Hepatocyte (in vitro differentiated cells): ENCODE measurements at regions not wholly inside any gene's neighbourhood (a gene's known extent, or its start where the extent isn't known, plus 50 kb on each side); places are given as distances from the start of the nearest gene placed in this dataset.

Experiments used
- DNase-seq: peaks from one replicate; pipeline ENCODE4 v3.0.0-alpha.2; 2016; ENCODE audit warnings: low spot score
- H2AFZ ChIP-seq: fragments of 200-600 bp; sonication (generic); 2 replicates; pipeline ENCODE4 v1.6.0; 2016; ENCODE audit warnings: antibody characterized with exemption, mild to moderate bottlenecking
- H3K27ac ChIP-seq: fragments of 200-600 bp; sonication (generic); 2 replicates; pipeline ENCODE4 v1.5.1; 2016; ENCODE audit warnings: mild to moderate bottlenecking
- H3K27me3 ChIP-seq: fragments of 200-600 bp; sonication (generic); 2 replicates; pipeline ENCODE4 v1.6.1; 2016
- H3K36me3 ChIP-seq: fragments of 200-600 bp; sonication (generic); replicated peaks from 2 replicates; pipeline ENCODE4 v1.5.1; 2016; ENCODE audit warnings: low read depth; ENCODE audit not compliant: insufficient read depth
- H3K4me1 ChIP-seq: fragments of 200-600 bp; sonication (generic); 2 replicates; pipeline ENCODE4 v1.5.1; 2016; ENCODE audit warnings: mild to moderate bottlenecking, moderate library complexity; ENCODE audit not compliant: insufficient read depth
- H3K4me2 ChIP-seq: fragments of 200-600 bp; sonication (generic); 2 replicates; pipeline ENCODE4 v1.6.0; 2016
- H3K4me3 ChIP-seq: fragments of 200-600 bp; sonication (generic); 2 replicates; pipeline ENCODE4 v1.5.1; 2016; ENCODE audit warnings: mild to moderate bottlenecking
- H3K79me2 ChIP-seq: fragments of 200-600 bp; sonication (generic); 2 replicates; pipeline ENCODE4 v1.6.0; 2017; ENCODE audit warnings: mild to moderate bottlenecking
- H3K9me2 ChIP-seq: fragments of 200-600 bp; sonication (generic); replicated peaks from 2 replicates; pipeline ENCODE4 v1.6.0; 2017; ENCODE audit warnings: mild to moderate bottlenecking; ENCODE audit not compliant: insufficient read depth
- H3K9me3 ChIP-seq: fragments of 200-600 bp; sonication (generic); 2 replicates; pipeline ENCODE4 v1.5.1; 2016; ENCODE audit warnings: low read depth, mild to moderate bottlenecking
- H4K20me1 ChIP-seq: fragments of 200-600 bp; sonication (generic); 2 replicates; pipeline ENCODE4 v1.6.0; 2016; ENCODE audit warnings: mild to moderate bottlenecking; ENCODE audit not compliant: insufficient read depth, poor library complexity, severe bottlenecking
- EZH2 ChIP-seq: fragments of 200-600 bp; sonication (generic); IDR thresholded peaks from 2 replicates; pipeline ENCODE4 v1.6.1; 2016; ENCODE audit warnings: antibody characterized with exemption, mild to moderate bottlenecking, borderline replicate concordance
- EZH2phosphoT487 ChIP-seq: fragments of 200-600 bp; sonication (generic); IDR thresholded peaks from one replicate; pipeline ENCODE4 v1.6.1; 2018; ENCODE audit warnings: antibody characterized with exemption, mild to moderate bottlenecking, low read depth, moderate library complexity; ENCODE audit not compliant: unreplicated experiment, severe bottlenecking
- WGBS: methylation state at CpG from one replicate; pipeline ENCODE4 v1.1.6; 2016; ENCODE audit warnings: low lambda C conversion rate; ENCODE audit errors: missing lambda C conversion rate; 5-methylcytosine and 5-hydroxymethylcytosine counted together
- TF ChIP-seq, protein P1 (sequence below): fragments of 200-600 bp; sonication (generic); IDR thresholded peaks from 2 replicates; pipeline ENCODE4 v1.5.1; 2016; ENCODE audit warnings: antibody characterized with exemption, mild to moderate bottlenecking; ENCODE audit not compliant: poor library complexity

DNA sequence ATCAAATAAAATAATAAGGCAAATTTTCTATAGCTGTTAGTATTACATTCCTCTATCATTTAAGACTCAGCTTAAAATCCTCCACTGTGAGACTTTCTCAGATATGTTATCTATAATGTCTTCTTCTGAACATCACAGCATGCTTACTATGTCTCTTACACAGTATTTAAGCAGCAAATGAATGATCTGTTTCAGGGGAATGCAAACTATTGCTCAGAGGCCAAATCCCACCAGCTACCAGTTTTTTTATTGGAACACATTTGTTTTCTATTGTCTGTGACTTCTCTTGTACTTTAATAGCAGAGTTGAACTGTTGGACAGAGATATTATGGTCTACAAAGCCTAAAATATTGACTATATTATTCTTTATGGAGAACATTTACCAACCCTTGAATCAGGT lies 59.6 kb downstream of the C3orf38 start:
- Histone ChIP-seq H3K9me3 (no peaks in the 10 kb centered on the region), H3K27ac (no peak overlapping the region), H4K20me1 (no peaks in the 10 kb centered on the region), H3K4me2 (no peak overlapping the region), H3K79me2 (no peaks in the 10 kb centered on the region), H3K4me3 (no peak overlapping the region), H3K36me3 (no peaks in the 10 kb centered on the region), H3K4me1 (no peaks in the 10 kb centered on the region), H2AFZ (no peak overlapping the region), H3K27me3 (no peaks in the 10 kb centered on the region), H3K9me2 (no peaks in the 10 kb centered on the region)
- DNase-seq, result no peak
- no peak for TF ChIP-seq EZH2phosphoT487
- TF ChIP-seq, protein P1, sequence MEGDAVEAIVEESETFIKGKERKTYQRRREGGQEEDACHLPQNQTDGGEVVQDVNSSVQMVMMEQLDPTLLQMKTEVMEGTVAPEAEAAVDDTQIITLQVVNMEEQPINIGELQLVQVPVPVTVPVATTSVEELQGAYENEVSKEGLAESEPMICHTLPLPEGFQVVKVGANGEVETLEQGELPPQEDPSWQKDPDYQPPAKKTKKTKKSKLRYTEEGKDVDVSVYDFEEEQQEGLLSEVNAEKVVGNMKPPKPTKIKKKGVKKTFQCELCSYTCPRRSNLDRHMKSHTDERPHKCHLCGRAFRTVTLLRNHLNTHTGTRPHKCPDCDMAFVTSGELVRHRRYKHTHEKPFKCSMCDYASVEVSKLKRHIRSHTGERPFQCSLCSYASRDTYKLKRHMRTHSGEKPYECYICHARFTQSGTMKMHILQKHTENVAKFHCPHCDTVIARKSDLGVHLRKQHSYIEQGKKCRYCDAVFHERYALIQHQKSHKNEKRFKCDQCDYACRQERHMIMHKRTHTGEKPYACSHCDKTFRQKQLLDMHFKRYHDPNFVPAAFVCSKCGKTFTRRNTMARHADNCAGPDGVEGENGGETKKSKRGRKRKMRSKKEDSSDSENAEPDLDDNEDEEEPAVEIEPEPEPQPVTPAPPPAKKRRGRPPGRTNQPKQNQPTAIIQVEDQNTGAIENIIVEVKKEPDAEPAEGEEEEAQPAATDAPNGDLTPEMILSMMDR, result no peak
- TF ChIP-seq EZH2, result no peak

DNA sequence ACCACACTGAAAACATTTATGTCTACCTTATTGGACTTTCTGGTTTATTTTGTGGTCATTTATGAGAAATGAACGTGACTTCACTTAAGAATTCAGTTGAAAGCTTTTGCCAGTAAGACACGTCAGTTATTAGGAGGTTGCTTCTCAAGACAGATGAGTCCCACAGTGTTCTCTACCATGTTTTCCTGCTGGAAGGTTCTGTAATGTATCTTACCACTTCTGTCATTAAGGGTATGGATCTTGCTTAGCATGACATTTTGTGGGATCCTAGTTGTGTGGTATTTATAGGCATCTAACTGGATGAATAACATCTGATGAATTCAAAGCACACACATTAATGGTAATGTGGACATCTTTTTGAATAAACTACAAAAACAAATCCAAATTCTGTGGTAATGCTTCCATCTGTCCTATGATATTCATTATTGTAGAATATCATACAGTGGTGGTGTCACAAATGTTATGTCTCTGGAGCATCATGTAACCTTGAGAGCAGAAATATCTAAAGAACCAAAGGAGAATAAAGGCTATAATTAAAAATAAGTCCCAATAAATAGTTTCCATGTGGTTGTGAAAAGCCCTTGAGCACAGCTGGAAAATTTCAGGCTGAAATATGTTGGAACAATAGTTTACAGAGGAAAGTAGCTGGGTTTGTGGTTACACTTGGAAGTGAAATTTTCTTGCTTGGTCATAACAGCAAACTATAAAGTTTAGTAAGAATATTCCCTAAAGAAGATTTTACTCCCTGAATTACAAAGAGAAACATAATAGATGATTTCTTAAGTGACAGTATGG lies 61.5 kb downstream of the C3orf38 start:
- Histone ChIP-seq H3K36me3 (no peaks in the 10 kb centered on the region), H4K20me1 (no peaks in the 10 kb centered on the region), H3K27ac (no peak overlapping the region), H3K79me2 (no peaks in the 10 kb centered on the region), H3K4me3 (no peak overlapping the region), H2AFZ (no peak overlapping the region), H3K9me3 (no peaks in the 10 kb centered on the region), H3K4me1 (no peaks in the 10 kb centered on the region), H3K4me2 (no peak overlapping the region), H3K9me2 (no peaks in the 10 kb centered on the region), H3K27me3 (no peaks in the 10 kb centered on the region)
- no peak for DNase-seq
- TF ChIP-seq EZH2, result no peak
- TF ChIP-seq, protein P1, result no peak
- no peak for TF ChIP-seq EZH2phosphoT487
- WGBS, result 72% methylated on average over 2 of the region's 2 CpGs

DNA sequence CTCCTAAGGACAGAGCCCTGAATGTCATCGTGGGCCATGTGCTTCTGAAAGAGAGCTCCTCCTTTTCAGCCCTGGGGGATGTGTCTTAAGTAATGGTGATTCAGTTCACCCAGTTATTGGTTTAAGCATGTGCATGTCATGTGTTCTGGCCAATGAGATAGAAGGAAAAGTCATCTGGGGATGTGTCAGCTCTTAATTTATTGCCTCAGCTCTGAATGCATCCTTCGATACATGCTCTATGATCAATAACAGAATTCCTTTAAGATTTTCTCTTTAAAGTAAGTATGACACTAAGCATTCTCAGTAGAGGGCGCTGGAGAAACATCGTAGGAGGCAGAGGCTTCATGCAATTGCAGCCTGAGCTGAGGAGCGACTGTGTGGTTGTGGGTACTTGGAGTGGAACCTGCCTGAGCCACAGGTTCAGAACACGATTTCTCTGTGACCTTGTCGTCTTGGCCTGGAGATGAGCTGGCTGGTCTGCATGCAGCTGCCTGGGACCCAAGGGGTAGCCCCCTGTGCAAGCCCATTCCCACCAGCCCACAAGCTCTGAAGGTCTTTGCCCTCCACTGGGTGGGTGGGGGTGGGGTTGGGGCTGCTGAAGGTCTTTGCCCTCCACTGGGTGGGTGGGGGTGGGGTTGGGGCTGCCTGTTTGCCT lies 69.5 kb downstream of the C3orf38 start:
- no peaks in the 10 kb centered on the region for H4K20me1 ChIP-seq
- no peaks in the 10 kb centered on the region for H3K79me2 ChIP-seq
- no peak overlapping the region for H3K4me2 ChIP-seq
- H3K9me3 ChIP-seq, result no peaks in the 10 kb centered on the region
- no peaks in the 10 kb centered on the region for H3K9me2 ChIP-seq
- no peak overlapping the region for H3K4me3 ChIP-seq
- no peak overlapping the region for H2AFZ ChIP-seq
- H3K27me3 ChIP-seq, result no peaks in the 10 kb centered on the region
- H3K27ac ChIP-seq, result no peak overlapping the region
- no peaks in the 10 kb centered on the region for H3K36me3 ChIP-seq
- DNase-seq, result peak; percentile 85
- no peaks in the 10 kb centered on the region for H3K4me1 ChIP-seq
- 23% methylated on average over 7 of the region's 7 CpGs for WGBS
- no peak for TF ChIP-seq EZH2phosphoT487
- TF ChIP-seq, protein P1, result peak; percentile 72
- no peak for TF ChIP-seq EZH2
